ENCODE measurements at regions not wholly inside any gene's neighbourhood (a gene's known extent, or its start where the extent isn't known, plus 50 kb on each side); places are given as distances from the start of the nearest gene placed in this dataset.
"Not testable (repeated sequence)": the region's sequence is repeated elsewhere in the genome, so short reads cannot be mapped to it uniquely, and the experiment has no call there.

DNA sequence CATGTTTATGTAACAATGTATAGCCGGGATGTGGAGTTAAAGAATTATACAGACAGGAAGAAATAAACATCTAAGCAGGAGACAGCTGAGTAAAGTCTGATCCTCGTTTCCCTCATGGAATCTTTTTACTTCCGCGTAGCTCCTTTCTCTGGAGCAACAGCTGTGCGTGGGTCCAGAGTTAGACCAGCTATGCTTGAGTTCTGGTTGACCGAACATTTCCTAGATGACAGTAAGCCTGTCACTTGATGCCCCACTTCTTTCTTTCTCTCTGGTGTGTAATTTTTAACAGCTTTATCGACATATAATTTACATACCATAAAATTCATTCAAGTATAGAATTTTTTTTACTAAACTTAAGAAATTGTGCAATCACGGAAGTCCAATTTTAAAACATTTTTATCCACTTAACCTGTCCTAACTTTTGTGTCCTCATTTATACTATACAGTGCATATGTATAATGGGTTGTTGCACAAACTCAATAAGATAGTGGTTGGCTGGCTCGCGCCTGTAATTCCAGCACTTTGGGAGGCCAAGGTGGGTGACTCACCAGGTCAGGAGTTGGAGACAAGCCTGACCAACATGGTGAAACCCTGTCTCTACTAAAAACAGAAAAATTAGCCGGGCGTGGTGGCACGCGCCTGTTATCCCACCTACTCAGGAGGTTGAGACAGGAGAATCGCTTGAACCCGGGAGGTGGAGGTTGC lies 58.5 kb upstream of the ABI1 start:
- TF ChIP-seq CTCF (IDR thresholded peaks at IDR 0.05; ENCODE audit: low read depth, low read length, poor library complexity, severe bottlenecking); EZH2phosphoT487 (IDR thresholded peaks at IDR 0.05; ENCODE audit: borderline replicate concordance, low read length): not testable (repeated sequence)
